GM23248 (cell line): ENCODE measurements at regions not wholly inside any gene's neighbourhood (a gene's known extent, or its start where the extent isn't known, plus 50 kb on each side); places are given as distances from the start of the nearest gene placed in this dataset.

Source experiments
- DNase-seq: peaks from one replicate; pipeline ENCODE4 v3.0.0-alpha.2; 2015
- H2AFZ ChIP-seq: fragments of 200-600 bp; sonication (generic); 2 replicates; pipeline ENCODE4 v1.6.1; 2016; ENCODE audit warnings: antibody characterized with exemption
- H3F3A ChIP-seq: fragments of 200-600 bp; sonication (generic); 2 replicates; pipeline ENCODE4 v1.6.1; 2016; ENCODE audit warnings: mild to moderate bottlenecking, antibody characterized with exemption, mixed run types; ENCODE audit not compliant: insufficient read depth
- H3K27ac ChIP-seq: fragments of 200-600 bp; sonication (generic); 2 replicates; pipeline ENCODE4 v1.5.1; 2016; ENCODE audit warnings: mild to moderate bottlenecking
- H3K27me3 ChIP-seq: fragments of 200-600 bp; sonication (generic); replicated peaks from 2 replicates; pipeline ENCODE4 v1.6.1; 2016; ENCODE audit warnings: mild to moderate bottlenecking; ENCODE audit not compliant: insufficient read depth
- H3K36me3 ChIP-seq: fragments of 200-600 bp; sonication (generic); 2 replicates; pipeline ENCODE4 v1.6.1; 2016; ENCODE audit warnings: low read depth, mild to moderate bottlenecking
- H3K4me1 ChIP-seq: fragments of 200-600 bp; sonication (generic); 2 replicates; pipeline ENCODE4 v1.6.1; 2016; ENCODE audit warnings: mild to moderate bottlenecking; ENCODE audit not compliant: insufficient read depth
- H3K4me2 ChIP-seq: fragments of 200-600 bp; sonication (generic); one replicate; pipeline ENCODE4 v1.6.1; 2016; ENCODE audit warnings: mild to moderate bottlenecking; ENCODE audit not compliant: unreplicated experiment
- H3K4me3 ChIP-seq: fragments of 200-600 bp; sonication (generic); 2 replicates; pipeline ENCODE4 v1.5.1; 2016; ENCODE audit warnings: mild to moderate bottlenecking
- H3K79me2 ChIP-seq: fragments of 200-600 bp; sonication (generic); 2 replicates; pipeline ENCODE4 v1.6.1; 2016; ENCODE audit warnings: mild to moderate bottlenecking; ENCODE audit not compliant: insufficient read depth
- H3K9ac ChIP-seq: fragments of 200-600 bp; sonication (generic); 2 replicates; pipeline ENCODE4 v1.6.1; 2016; ENCODE audit warnings: mild to moderate bottlenecking
- H3K9me2 ChIP-seq: fragments of 200-600 bp; sonication (generic); 2 replicates; pipeline ENCODE4 v1.6.1; 2016; ENCODE audit warnings: mixed run types, mild to moderate bottlenecking, moderate library complexity; ENCODE audit not compliant: insufficient read depth
- H3K9me3 ChIP-seq: fragments of 200-600 bp; sonication (generic); one replicate; pipeline ENCODE4 v1.6.1; 2017; ENCODE audit warnings: low read depth
- H4K20me1 ChIP-seq: fragments of 200-600 bp; sonication (generic); 2 replicates; pipeline ENCODE4 v1.6.0; 2016; ENCODE audit not compliant: insufficient read depth
- EZH2 ChIP-seq: fragments of 200-600 bp; sonication (generic); IDR thresholded peaks from 2 replicates; pipeline ENCODE4 v1.6.1; 2018; ENCODE audit warnings: antibody characterized with exemption, mild to moderate bottlenecking; ENCODE audit not compliant: insufficient read depth, poor library complexity, severe bottlenecking
- EZH2phosphoT487 ChIP-seq: fragments of 200-600 bp; sonication (generic); IDR thresholded peaks from 2 replicates; pipeline ENCODE4 v1.6.1; 2018; ENCODE audit warnings: antibody characterized with exemption, moderate library complexity, mild to moderate bottlenecking, low read depth; ENCODE audit not compliant: insufficient read depth
- WGBS, 2 experiments: methylation state at CpG; one replicate each; pipeline ENCODE4 v1.1.6; 2015 to 2017; ENCODE audit warnings: low lambda C conversion rate in 2 of 2, low coverage in 1 of 2; ENCODE audit errors: missing lambda C conversion rate in 2 of 2; 5-methylcytosine and 5-hydroxymethylcytosine counted together
- in situ Hi-C: fragments of 300-500 bp; cut with MboI; formaldehyde crosslinking; loops from 2 replicates; pipeline ENCODE4 v1.15.0; 2020

DNA sequence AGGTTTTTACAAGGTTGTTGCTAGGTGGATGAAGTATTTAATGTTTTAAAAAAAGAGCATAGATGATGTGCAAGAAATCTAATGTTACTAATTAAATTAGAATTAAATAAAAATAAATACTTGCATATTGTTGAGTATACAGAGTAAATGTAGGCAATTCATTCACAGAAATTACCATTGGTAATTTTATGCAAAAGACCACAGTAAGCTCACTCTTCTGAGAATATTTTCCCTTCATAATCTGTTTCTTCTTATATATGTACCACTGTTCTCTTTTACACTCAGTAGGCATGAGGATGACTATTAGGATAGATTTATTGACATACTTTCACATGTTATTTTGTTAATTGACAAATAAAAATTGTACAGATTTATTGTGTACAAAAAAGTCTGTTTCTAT is 681.2 kb upstream of the NECTIN3 start:
- no peaks in the 10 kb centered on the region for H3K9me2 ChIP-seq
- H3K79me2 ChIP-seq = no peaks in the 10 kb centered on the region
- H3K36me3 ChIP-seq = no peaks in the 10 kb centered on the region
- H3K9ac ChIP-seq = no peak overlapping the region
- no peak overlapping the region for H3K27ac ChIP-seq
- no peak overlapping the region for H2AFZ ChIP-seq
- no peak for DNase-seq
- no peaks in the 10 kb centered on the region for H4K20me1 ChIP-seq
- in situ Hi-C loops = no loop called here
- no peaks in the 10 kb centered on the region for H3K9me3 ChIP-seq
- H3K4me2 ChIP-seq = no peak overlapping the region
- H3K4me3 ChIP-seq = no peak overlapping the region
- TF ChIP-seq EZH2phosphoT487 (no peak), EZH2 (no peak)
- H3K4me1 ChIP-seq = no peaks in the 10 kb centered on the region
- H3F3A ChIP-seq = no peaks in the 10 kb centered on the region
- no peaks in the 10 kb centered on the region for H3K27me3 ChIP-seq

DNA sequence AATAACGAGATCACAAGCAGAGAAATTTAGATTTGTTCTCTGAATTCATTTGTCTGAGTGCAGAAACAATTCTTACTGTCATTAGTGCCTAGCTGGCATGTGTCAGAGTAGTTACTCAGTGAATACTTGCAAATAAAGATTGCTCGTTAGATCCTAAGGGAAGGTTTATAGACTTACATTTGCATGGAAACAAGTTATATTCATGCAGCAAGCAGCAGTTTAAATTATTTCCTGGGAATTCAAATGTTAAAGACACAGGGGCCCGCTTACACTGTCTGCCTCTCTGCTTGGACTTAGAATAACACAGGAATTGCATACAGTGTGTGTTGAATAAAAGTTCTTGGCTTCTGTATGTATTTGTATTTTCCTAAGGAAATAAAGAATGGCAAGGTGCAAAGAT is 680.6 kb upstream of the NECTIN3 start:
- Histone ChIP-seq H3K27ac (no peak overlapping the region), H2AFZ (no peak overlapping the region), H3K79me2 (no peaks in the 10 kb centered on the region), H3K36me3 (no peaks in the 10 kb centered on the region), H3K4me1 (no peaks in the 10 kb centered on the region), H3K27me3 (no peaks in the 10 kb centered on the region), H3K9ac (no peak overlapping the region), H3K4me3 (no peak overlapping the region), H3K4me2 (no peak overlapping the region), H3K9me2 (no peaks in the 10 kb centered on the region), H3K9me3 (no peaks in the 10 kb centered on the region), H4K20me1 (no peaks in the 10 kb centered on the region), H3F3A (no peaks in the 10 kb centered on the region)
- no peak for TF ChIP-seq EZH2phosphoT487
- TF ChIP-seq EZH2 = no peak
- in situ Hi-C loops = no loop called here
- DNase-seq = no peak
- 74 to 83% methylated on average over 3 of the region's 3 CpGs for WGBS, 2 experiments

DNA sequence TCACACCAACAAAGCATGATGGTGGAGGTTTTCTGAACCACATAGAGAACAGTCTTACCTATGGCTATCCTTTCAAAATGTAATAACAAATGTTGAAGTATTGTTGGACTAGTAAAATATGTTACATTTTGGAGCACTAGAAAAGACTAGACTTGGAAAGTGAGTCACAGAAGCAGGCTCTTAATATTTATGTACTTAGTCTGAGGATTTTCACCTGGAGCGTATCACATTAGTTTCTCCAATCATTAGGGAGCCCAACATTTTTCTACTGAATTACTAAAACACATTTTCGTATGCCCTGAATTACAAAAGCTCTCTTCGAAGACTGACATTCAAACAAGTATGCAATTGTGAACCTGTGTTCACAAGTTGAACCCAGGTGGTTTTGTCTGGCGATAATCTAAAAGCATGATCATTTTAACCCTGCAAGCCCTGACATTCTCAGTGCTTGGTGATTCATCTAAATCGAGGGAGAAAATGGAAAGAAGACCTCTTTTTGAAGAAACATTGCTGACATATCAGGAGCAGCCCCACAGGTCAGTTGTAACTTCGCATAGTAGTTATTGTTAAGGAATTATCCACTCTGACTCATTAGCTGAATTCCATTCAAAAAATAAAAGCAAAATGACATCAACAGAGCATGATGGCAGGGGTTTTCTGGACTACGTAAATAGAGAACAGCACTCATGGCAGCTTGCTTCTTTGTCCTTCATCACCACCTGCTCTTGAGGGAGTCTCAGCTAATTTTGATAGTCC is 679.8 kb upstream of the NECTIN3 start:
- in situ Hi-C loops = no loop called here
- Histone ChIP-seq H2AFZ (no peak overlapping the region), H3K4me2 (no peak overlapping the region)

DNA sequence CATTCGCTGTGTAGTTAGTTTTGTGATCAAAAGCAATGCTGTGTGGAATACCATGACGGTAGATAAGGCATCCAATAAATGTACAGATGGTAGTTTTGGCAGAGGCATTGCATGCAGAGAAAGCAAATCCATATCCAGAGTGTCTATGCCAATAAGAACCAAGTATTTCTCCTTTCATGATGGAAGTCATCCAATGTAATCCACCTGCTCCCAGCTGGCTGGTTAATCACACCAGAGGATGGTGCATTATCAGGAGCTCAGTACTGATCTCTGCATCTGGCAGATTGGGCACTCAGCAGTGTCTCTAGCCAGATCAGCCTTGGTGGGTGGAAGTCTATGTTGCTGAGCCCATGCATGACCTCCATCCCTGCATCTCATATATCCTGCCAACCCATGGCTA is 677.7 kb upstream of the NECTIN3 start:
- H3F3A ChIP-seq = no peaks in the 10 kb centered on the region
- no peak overlapping the region for H3K4me3 ChIP-seq
- H3K27ac ChIP-seq = no peak overlapping the region
- H3K9me2 ChIP-seq = no peaks in the 10 kb centered on the region
- H3K4me2 ChIP-seq = no peak overlapping the region
- in situ Hi-C loops = no loop called here
- no peak overlapping the region for H2AFZ ChIP-seq
- H3K4me1 ChIP-seq = no peaks in the 10 kb centered on the region
- H3K36me3 ChIP-seq = no peaks in the 10 kb centered on the region
- TF ChIP-seq EZH2phosphoT487 = no peak
- no peak for TF ChIP-seq EZH2
- WGBS, 2 experiments = 86 to 90% methylated on average over 2 of the region's 2 CpGs
- H3K79me2 ChIP-seq = no peaks in the 10 kb centered on the region
- H3K27me3 ChIP-seq = no peaks in the 10 kb centered on the region
- H4K20me1 ChIP-seq = no peaks in the 10 kb centered on the region
- H3K9ac ChIP-seq = no peak overlapping the region
- DNase-seq = no peak
- no peaks in the 10 kb centered on the region for H3K9me3 ChIP-seq

More for the DNA sequence above, 679.8 kb upstream of the NECTIN3 start:
- no peak for DNase-seq
- no peaks in the 10 kb centered on the region for H3K4me1 ChIP-seq
- no peak overlapping the region for H3K4me3 ChIP-seq
- no peaks in the 10 kb centered on the region for H3K27me3 ChIP-seq
- no peaks in the 10 kb centered on the region for H3F3A ChIP-seq
- no peaks in the 10 kb centered on the region for H3K79me2 ChIP-seq
- 85 to 92% methylated on average over 7 of the region's 7 CpGs for WGBS, 2 experiments
- H3K9me2 ChIP-seq = no peaks in the 10 kb centered on the region
- no peak overlapping the region for H3K27ac ChIP-seq
- no peak overlapping the region for H3K9ac ChIP-seq
- no peaks in the 10 kb centered on the region for H4K20me1 ChIP-seq
- TF ChIP-seq EZH2phosphoT487 (no peak), EZH2 (no peak)
- H3K36me3 ChIP-seq = no peaks in the 10 kb centered on the region
- no peaks in the 10 kb centered on the region for H3K9me3 ChIP-seq

DNA sequence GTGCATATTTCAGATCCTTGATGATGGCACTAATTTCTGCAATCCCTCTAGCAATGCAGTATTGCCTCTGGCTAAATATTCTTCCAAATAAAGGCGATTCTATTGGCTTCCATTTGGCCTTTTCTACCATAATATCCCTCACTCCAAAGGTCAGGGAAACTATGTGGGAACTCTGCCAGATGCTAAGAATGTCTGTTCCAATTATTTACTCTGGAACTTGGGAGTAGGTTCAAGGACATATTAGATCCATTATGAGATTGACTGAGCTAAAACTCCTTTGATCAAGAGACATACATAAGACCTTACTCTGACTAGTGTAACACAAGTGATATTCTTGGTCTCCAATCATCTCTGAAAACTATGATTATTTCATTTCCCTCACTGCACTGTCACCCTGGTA is 674.5 kb upstream of the NECTIN3 start:
- no peaks in the 10 kb centered on the region for H3K36me3 ChIP-seq
- no peaks in the 10 kb centered on the region for H3K9me3 ChIP-seq
- H3K9me2 ChIP-seq = no peaks in the 10 kb centered on the region
- no peak for TF ChIP-seq EZH2phosphoT487
- no peak for TF ChIP-seq EZH2
- no peak overlapping the region for H3K27ac ChIP-seq
- H3F3A ChIP-seq = no peaks in the 10 kb centered on the region
- H2AFZ ChIP-seq = no peak overlapping the region
- no peaks in the 10 kb centered on the region for H3K4me1 ChIP-seq
- H3K4me2 ChIP-seq = no peak overlapping the region
- no peak for DNase-seq
- H3K4me3 ChIP-seq = no peak overlapping the region
- no peaks in the 10 kb centered on the region for H4K20me1 ChIP-seq
- WGBS, 2 experiments = 39 to 54% methylated on average over 1 of the region's 1 CpG
- H3K27me3 ChIP-seq = no peaks in the 10 kb centered on the region
- in situ Hi-C loops = no loop called here
- H3K9ac ChIP-seq = no peak overlapping the region
- H3K79me2 ChIP-seq = no peaks in the 10 kb centered on the region
